ENCODE measurements at regions not wholly inside any gene's neighbourhood (a gene's known extent, or its start where the extent isn't known, plus 50 kb on each side); places are given as distances from the start of the nearest gene placed in this dataset.

DNA sequence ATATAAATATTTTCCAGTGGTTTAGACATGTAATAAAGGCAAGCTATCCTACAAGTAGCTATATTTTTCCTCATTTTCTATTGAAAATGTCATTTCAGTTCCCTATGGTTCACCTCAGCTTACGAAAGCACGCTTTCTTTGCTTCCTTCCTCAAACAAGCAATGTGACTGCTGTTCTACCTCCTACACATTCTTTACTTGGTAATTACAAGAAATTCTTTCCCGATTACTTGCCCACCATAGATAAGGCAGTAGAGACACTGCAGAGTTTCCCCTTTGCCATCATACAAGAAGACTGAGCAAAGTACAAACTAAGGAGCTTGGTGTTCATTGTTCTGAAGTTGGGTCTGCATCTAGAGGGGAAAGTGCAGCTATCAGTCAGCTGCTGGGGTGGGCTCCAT is 249.4 kb downstream of the CRPPA start:
- TF ChIP-seq, protein P1, sequence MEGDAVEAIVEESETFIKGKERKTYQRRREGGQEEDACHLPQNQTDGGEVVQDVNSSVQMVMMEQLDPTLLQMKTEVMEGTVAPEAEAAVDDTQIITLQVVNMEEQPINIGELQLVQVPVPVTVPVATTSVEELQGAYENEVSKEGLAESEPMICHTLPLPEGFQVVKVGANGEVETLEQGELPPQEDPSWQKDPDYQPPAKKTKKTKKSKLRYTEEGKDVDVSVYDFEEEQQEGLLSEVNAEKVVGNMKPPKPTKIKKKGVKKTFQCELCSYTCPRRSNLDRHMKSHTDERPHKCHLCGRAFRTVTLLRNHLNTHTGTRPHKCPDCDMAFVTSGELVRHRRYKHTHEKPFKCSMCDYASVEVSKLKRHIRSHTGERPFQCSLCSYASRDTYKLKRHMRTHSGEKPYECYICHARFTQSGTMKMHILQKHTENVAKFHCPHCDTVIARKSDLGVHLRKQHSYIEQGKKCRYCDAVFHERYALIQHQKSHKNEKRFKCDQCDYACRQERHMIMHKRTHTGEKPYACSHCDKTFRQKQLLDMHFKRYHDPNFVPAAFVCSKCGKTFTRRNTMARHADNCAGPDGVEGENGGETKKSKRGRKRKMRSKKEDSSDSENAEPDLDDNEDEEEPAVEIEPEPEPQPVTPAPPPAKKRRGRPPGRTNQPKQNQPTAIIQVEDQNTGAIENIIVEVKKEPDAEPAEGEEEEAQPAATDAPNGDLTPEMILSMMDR (IDR thresholded peaks at IDR 0.05; ENCODE audit: borderline replicate concordance, extremely low read depth, low read length, poor library complexity, severe bottlenecking) = no peak
- TF ChIP-seq EZH2 (IDR thresholded peaks at IDR 0.05; ENCODE audit: borderline replicate concordance, low read depth, low read length, severe bottlenecking) = no peak
